ENCODE measurements at regions not wholly inside any gene's neighbourhood (a gene's known extent, or its start where the extent isn't known, plus 50 kb on each side); places are given as distances from the start of the nearest gene placed in this dataset.

GRCh38 chr6:1109134-1109533, 202.8 kb upstream of the FOXQ1 start:
- no peak overlapping the region for H3K9ac ChIP-seq
- H3K79me2 ChIP-seq (ENCODE audit: low read depth): no peaks in the 10 kb centered on the region
- H2AFZ ChIP-seq (replicated peaks): no peak overlapping the region
- no peaks in the 10 kb centered on the region for H3K9me3 ChIP-seq (ENCODE audit: low read depth)
- no peak overlapping the region for H3K27ac ChIP-seq
- H3K4me1 ChIP-seq: peaks cover 5% of the 10 kb centered on the region
- DNase-seq (ENCODE audit: low spot score): no peak
- no peaks in the 10 kb centered on the region for H3K36me3 ChIP-seq
- Mint-ChIP-seq H3K9me3 (peaks cover 20% of the 10 kb centered on the region), H3K4me1 (peaks cover 16% of the 10 kb centered on the region), H3K27ac (no peak overlapping the region), H3K36me3 (peaks cover 3% of the 10 kb centered on the region), H3K4me3 (no peak overlapping the region), H3K27me3 (ENCODE audit: insufficient read depth, low read depth) (peaks cover 15% of the 10 kb centered on the region)
- no peak for TF ChIP-seq EZH2 (IDR thresholded peaks at IDR 0.05)
- no peak for TF ChIP-seq CTCF (IDR thresholded peaks at IDR 0.05)
- TF ChIP-seq EZH2phosphoT487 (IDR thresholded peaks at IDR 0.05): no peak
- H3K4me3 ChIP-seq: no peak overlapping the region
- no peak overlapping the region for H3K4me2 ChIP-seq
- no peaks in the 10 kb centered on the region for H3F3A ChIP-seq (ENCODE audit: low read depth)
- peaks cover 39% of the 10 kb centered on the region for H3K27me3 ChIP-seq
- no peaks in the 10 kb centered on the region for H4K20me1 ChIP-seq (ENCODE audit: low read depth)

GRCh38 chr6:1108198-1108597, 203.7 kb upstream of the FOXQ1 start:
- peak overlapping the region; percentile 21 for H3K27ac Mint-ChIP-seq
- H3K27ac ChIP-seq: no peak overlapping the region
- H3K9ac ChIP-seq: no peak overlapping the region
- no peaks in the 10 kb centered on the region for H3K79me2 ChIP-seq (ENCODE audit: low read depth)
- H3K4me1 Mint-ChIP-seq: peaks cover 25% of the 10 kb centered on the region
- no peak overlapping the region for H3K4me2 ChIP-seq
- H3K4me3 Mint-ChIP-seq: no peak overlapping the region
- no peaks in the 10 kb centered on the region for H3K9me3 ChIP-seq (ENCODE audit: low read depth)
- H3K4me1 ChIP-seq: peaks cover 10% of the 10 kb centered on the region
- TF ChIP-seq EZH2 (IDR thresholded peaks at IDR 0.05) (no peak), CTCF (IDR thresholded peaks at IDR 0.05) (no peak), EZH2phosphoT487 (IDR thresholded peaks at IDR 0.05) (no peak)
- H3F3A ChIP-seq (ENCODE audit: low read depth): no peaks in the 10 kb centered on the region
- H3K9me3 Mint-ChIP-seq: peaks cover 20% of the 10 kb centered on the region
- H3K36me3 ChIP-seq: no peaks in the 10 kb centered on the region
- no peaks in the 10 kb centered on the region for H4K20me1 ChIP-seq (ENCODE audit: low read depth)
- peaks cover 15% of the 10 kb centered on the region for H3K27me3 Mint-ChIP-seq (ENCODE audit: insufficient read depth, low read depth)
- peaks cover 48% of the 10 kb centered on the region for H3K27me3 ChIP-seq
- peaks cover 3% of the 10 kb centered on the region for H3K36me3 Mint-ChIP-seq
- no peak for DNase-seq (ENCODE audit: low spot score)
- no peak overlapping the region for H3K4me3 ChIP-seq
- H2AFZ ChIP-seq (replicated peaks): no peak overlapping the region

GRCh38 chr6:1107578-1107977, 204.3 kb upstream of the FOXQ1 start:
- H3K9me3 Mint-ChIP-seq: peaks cover 20% of the 10 kb centered on the region
- peak overlapping the region; percentile 63 for H3K27ac Mint-ChIP-seq
- Histone ChIP-seq H3K36me3 (no peaks in the 10 kb centered on the region), H3K4me3 (no peak overlapping the region), H3K27ac (no peak overlapping the region), H3F3A (ENCODE audit: low read depth) (no peaks in the 10 kb centered on the region), H3K27me3 (peaks cover 54% of the 10 kb centered on the region), H3K9ac (no peak overlapping the region), H3K4me1 (peaks cover 10% of the 10 kb centered on the region), H3K79me2 (ENCODE audit: low read depth) (no peaks in the 10 kb centered on the region), H4K20me1 (ENCODE audit: low read depth) (no peaks in the 10 kb centered on the region), H2AFZ (replicated peaks) (no peak overlapping the region), H3K4me2 (no peak overlapping the region), H3K9me3 (ENCODE audit: low read depth) (no peaks in the 10 kb centered on the region)
- peaks cover 15% of the 10 kb centered on the region for H3K27me3 Mint-ChIP-seq (ENCODE audit: insufficient read depth, low read depth)
- DNase-seq (ENCODE audit: low spot score): no peak
- TF ChIP-seq EZH2phosphoT487 (IDR thresholded peaks at IDR 0.05) (no peak), EZH2 (IDR thresholded peaks at IDR 0.05) (no peak), CTCF (IDR thresholded peaks at IDR 0.05) (no peak)
- H3K4me1 Mint-ChIP-seq: peaks cover 29% of the 10 kb centered on the region
- H3K4me3 Mint-ChIP-seq: no peak overlapping the region
- H3K36me3 Mint-ChIP-seq: peaks cover 3% of the 10 kb centered on the region
